Natural killer cell (primary cell): ENCODE measurements at regions not wholly inside any gene's neighbourhood (a gene's known extent, or its start where the extent isn't known, plus 50 kb on each side); places are given as distances from the start of the nearest gene placed in this dataset.
"Not testable (repeated sequence)": the region's sequence is repeated elsewhere in the genome, so short reads cannot be mapped to it uniquely, and the experiment has no call there.

ENCODE experiments used
- ATAC-seq, 3 donors: fragments of 150-1000 bp in 2 of 3; fragments of 200-7000 bp in 1 of 3; cut with Tn5 transposase; 1 replicate in 1 of 3; 2 replicates in 2 of 3; pipeline ENCODE4 v1.10.0; 2021; ENCODE audit warnings: mild to moderate bottlenecking in 2 of 3, moderate library complexity in 2 of 3
- DNase-seq, 2 donors: peaks; one replicate each; pipeline versions ENCODE4 v3.0.0 to v3.0.0-alpha.2; 2013 to 2021; ENCODE audit warnings: mixed read lengths in 1 of 2
- H3K27ac ChIP-seq: one replicate; pipeline ENCODE4 v1.5.1; 2013; ENCODE audit warnings: mild to moderate bottlenecking, low read length
- H3K27me3 ChIP-seq: one replicate; pipeline ENCODE4 v1.6.1; 2013; ENCODE audit warnings: low read length; ENCODE audit not compliant: control insufficient read depth, insufficient read depth
- H3K36me3 ChIP-seq: one replicate; pipeline ENCODE4 v1.6.1; 2013; ENCODE audit warnings: low read length; ENCODE audit not compliant: control insufficient read depth, insufficient read depth
- H3K4me1 ChIP-seq: one replicate; pipeline ENCODE4 v1.6.1; 2013; ENCODE audit warnings: low read length; ENCODE audit not compliant: control insufficient read depth, insufficient read depth
- H3K4me3 ChIP-seq: one replicate; pipeline ENCODE4 v1.5.1; 2013; ENCODE audit warnings: low read length
- H3K9me3 ChIP-seq: one replicate; pipeline ENCODE4 v1.6.1; 2013; ENCODE audit warnings: low read length; ENCODE audit not compliant: control insufficient read depth, insufficient read depth
- H3K27ac Mint-ChIP-seq, 2 donors: one replicate each; pipeline ENCODE4 v1.8.0; 2022; ENCODE audit warnings: mild to moderate bottlenecking in 2 of 2, mixed read lengths in 2 of 2, moderate library complexity in 1 of 2
- H3K27me3 Mint-ChIP-seq, 2 donors: one replicate each; pipeline ENCODE4 v1.8.0; 2022; ENCODE audit warnings: low read depth in 2 of 2, mixed read lengths in 2 of 2
- H3K36me3 Mint-ChIP-seq: one replicate; pipeline ENCODE4 v1.8.0; 2022; ENCODE audit warnings: mixed read lengths
- H3K4me1 Mint-ChIP-seq, 2 donors: one replicate each; pipeline ENCODE4 v1.8.0; 2022; ENCODE audit warnings: mixed read lengths in 2 of 2
- H3K4me3 Mint-ChIP-seq: one replicate; pipeline ENCODE4 v1.8.0; 2022; ENCODE audit warnings: mild to moderate bottlenecking, moderate library complexity, mixed read lengths
- H3K9me3 Mint-ChIP-seq, 2 donors: one replicate each; pipeline ENCODE4 v1.8.0; 2022; ENCODE audit warnings: mixed read lengths in 2 of 2
- CTCF ChIP-seq: fragments of 200-600 bp; IDR thresholded peaks from one replicate; pipeline ENCODE4 v1.8.0; 2022; ENCODE audit warnings: antibody characterized with exemption
- WGBS: methylation state at CpG from one replicate; pipeline ENCODE4 v1.1.7; 2013; ENCODE audit warnings: missing lambda C conversion rate; ENCODE audit not compliant: insufficient coverage; 5-methylcytosine and 5-hydroxymethylcytosine counted together
- intact Hi-C: fragments of 100-400 bp; cut with micrococcal nuclease; formaldehyde crosslinking; loops from one replicate; pipeline ENCODE4 v1.14.2; 2022

- H3K4me1 Mint-ChIP-seq = no peaks in the 10 kb centered on the region
- H3K27ac Mint-ChIP-seq = no peak overlapping the region
- DNase-seq = no peak
- no peak for ATAC-seq
- Histone ChIP-seq H3K27ac (no peak overlapping the region), H3K9me3 (no peaks in the 10 kb centered on the region), H3K4me1 (no peaks in the 10 kb centered on the region), H3K27me3 (peaks cover 3% of the 10 kb centered on the region), H3K36me3 (no peaks in the 10 kb centered on the region), H3K4me3 (no peak overlapping the region)
- WGBS = 100% methylated on average over 2 of the region's 3 CpGs
- no peak for TF ChIP-seq CTCF
- intact Hi-C loops = no loop called here
- no peak overlapping the region for H3K4me3 Mint-ChIP-seq
- no peaks in the 10 kb centered on the region for H3K36me3 Mint-ChIP-seq
- H3K27me3 Mint-ChIP-seq = peaks cover 0 to 12% of the 10 kb centered on the region in 2 donors
- no peaks in the 10 kb centered on the region for H3K9me3 Mint-ChIP-seq
These were observed 118.9 kb upstream of the CCDC180 start for GRCh38 chr9:97188545-97188944.

DNA sequence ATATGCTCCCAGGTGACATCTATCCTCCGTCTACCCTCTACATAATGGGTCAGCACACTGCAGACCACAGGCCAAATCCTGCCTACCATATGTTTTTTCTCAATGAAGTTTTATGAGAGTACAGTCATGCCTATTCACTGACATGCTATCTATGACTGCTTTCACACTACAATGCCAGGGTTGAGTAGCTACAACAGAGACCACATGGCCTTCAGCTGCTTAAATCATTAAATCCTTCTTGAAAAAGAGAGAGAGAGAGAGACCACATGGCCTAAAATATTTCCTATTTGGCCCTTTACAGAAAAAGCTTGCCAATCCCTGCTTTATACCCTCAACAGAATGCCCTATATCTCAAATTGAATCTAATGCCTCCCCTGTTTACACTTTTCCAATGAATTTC is 119.8 kb upstream of the CCDC180 start:
- H3K27ac Mint-ChIP-seq, H3K4me3 Mint-ChIP-seq, intact Hi-C loops, H3K4me1 ChIP-seq, H3K27ac ChIP-seq, ATAC-seq, H3K36me3 Mint-ChIP-seq, DNase-seq, H3K27me3 ChIP-seq, H3K9me3 ChIP-seq, H3K36me3 ChIP-seq, H3K4me3 ChIP-seq, H3K4me1 Mint-ChIP-seq, H3K9me3 Mint-ChIP-seq: not testable (repeated sequence)
- H3K27me3 Mint-ChIP-seq = peaks cover 0 to 12% of the 10 kb centered on the region in 2 donors
- WGBS = 100% methylated on average over 1 of the region's 1 CpG

- Mint-ChIP-seq H3K36me3 (no peaks in the 10 kb centered on the region), H3K9me3 (no peaks in the 10 kb centered on the region), H3K27ac (no peak overlapping the region), H3K4me1 (no peaks in the 10 kb centered on the region), H3K4me3 (no peak overlapping the region), H3K27me3 (peaks cover 0 to 16% of the 10 kb centered on the region in 2 donors)
- intact Hi-C loops = no loop called here
- H3K9me3 ChIP-seq = no peaks in the 10 kb centered on the region
- WGBS = 83% methylated on average over 1 of the region's 1 CpG
- H3K4me3 ChIP-seq = no peak overlapping the region
- H3K27ac ChIP-seq = no peak overlapping the region
- ATAC-seq (no peak), DNase-seq (no peak)
- H3K4me1 ChIP-seq = no peaks in the 10 kb centered on the region
- H3K36me3 ChIP-seq = no peaks in the 10 kb centered on the region
- TF ChIP-seq CTCF = no peak
- peaks cover 2% of the 10 kb centered on the region for H3K27me3 ChIP-seq
These were observed 121.0 kb upstream of the CCDC180 start for GRCh38 chr9:97186493-97186892.

- H3K27ac Mint-ChIP-seq, H3K36me3 ChIP-seq, DNase-seq, H3K4me1 Mint-ChIP-seq, H3K4me3 Mint-ChIP-seq, ATAC-seq, H3K27ac ChIP-seq, H3K36me3 Mint-ChIP-seq, H3K4me1 ChIP-seq, H3K4me3 ChIP-seq, H3K27me3 ChIP-seq, H3K9me3 Mint-ChIP-seq, intact Hi-C loops, H3K9me3 ChIP-seq: not testable (repeated sequence)
- peaks cover 0 to 31% of the 10 kb centered on the region in 2 donors for H3K27me3 Mint-ChIP-seq
- no CpG with 5 or more reads among the region's 2 CpGs for WGBS
These were observed 124.9 kb upstream of the CCDC180 start for GRCh38 chr9:97182532-97182931.

- TF ChIP-seq CTCF = no peak
- H3K9me3 Mint-ChIP-seq = no peaks in the 10 kb centered on the region
- H3K4me3 Mint-ChIP-seq = no peak overlapping the region
- Histone ChIP-seq H3K4me1 (no peaks in the 10 kb centered on the region), H3K27ac (no peak overlapping the region), H3K4me3 (no peak overlapping the region), H3K9me3 (no peaks in the 10 kb centered on the region), H3K36me3 (no peaks in the 10 kb centered on the region), H3K27me3 (no peaks in the 10 kb centered on the region)
- DNase-seq (no peak), ATAC-seq (no peak)
- H3K4me1 Mint-ChIP-seq = no peaks in the 10 kb centered on the region
- peaks cover 2 to 42% of the 10 kb centered on the region in 2 donors for H3K27me3 Mint-ChIP-seq
- H3K27ac Mint-ChIP-seq = no peak overlapping the region
- peaks cover 3% of the 10 kb centered on the region for H3K36me3 Mint-ChIP-seq
- intact Hi-C loops = no loop called here
These were observed 127.8 kb upstream of the CCDC180 start for GRCh38 chr9:97179616-97180015.
